ENCODE measurements at regions not wholly inside any gene's neighbourhood (a gene's known extent, or its start where the extent isn't known, plus 50 kb on each side); places are given as distances from the start of the nearest gene placed in this dataset.

GRCh38 chr10:31728698-31729224 lies 199.9 kb downstream of the ARHGAP12 start:
- TF ChIP-seq CTCF (IDR thresholded peaks at IDR 0.05) (no peak), EP300 (IDR thresholded peaks at IDR 0.05) (no peak), POLR2A (IDR thresholded peaks at IDR 0.05; ENCODE audit: low read depth) (no peak)

Measured in esophagus muscularis mucosa (tissue), 4 donors.